Pancreas (tissue), 10 donors: ENCODE measurements at regions not wholly inside any gene's neighbourhood (a gene's known extent, or its start where the extent isn't known, plus 50 kb on each side); places are given as distances from the start of the nearest gene placed in this dataset.

Source experiments
- ATAC-seq, 4 donors: fragments of 200-7000 bp; cut with Tn5 transposase; one replicate each; pipeline versions ENCODE4 v1.8.0 to v1.9.1; 2020; ENCODE audit warnings: mild to moderate bottlenecking in 4 of 4, moderate library complexity in 4 of 4
- DNase-seq, 6 donors: peaks; one replicate each; pipeline ENCODE4 v3.0.0-alpha.2; 2020
- FAIRE-seq: peaks from 2 replicates; lab custom pipeline; 2012; peaks lifted over from hg19 to GRCh38; lab: Jason Lieb, UNC
- H3K27ac ChIP-seq, 4 donors: fragments of 200-600 bp; sonication (generic); 1 replicate in 3 of 4; 2 replicates in 1 of 4; pipeline versions ENCODE4 v1.5.0 to v1.8.0; 2020
- H3K27me3 ChIP-seq, 4 donors: fragments of 200-600 bp; one replicate each; pipeline ENCODE4 v1.8.0; 2021
- H3K36me3 ChIP-seq, 3 donors: fragments of 200-600 bp; sonication (generic) in 1 of 3; one replicate each; pipeline versions ENCODE4 v1.5.0 to v1.8.0; 2020 to 2021
- H3K4me1 ChIP-seq, 3 donors: fragments of 200-600 bp; one replicate each; pipeline ENCODE4 v1.8.0; 2021
- H3K4me3 ChIP-seq, 4 donors: fragments of 200-600 bp; sonication (generic) in 2 of 4; one replicate each; pipeline versions ENCODE4 v1.5.0 to v1.8.0; 2020 to 2021
- H3K9me3 ChIP-seq, 4 donors: fragments of 200-600 bp; one replicate each; pipeline ENCODE4 v1.8.0; 2021
- WGBS, 2 donors: extraction: QIAGEN DNeasy Blood & Tissue Kit; methylation state at CpG; one replicate each; pipeline ENCODE4 v1.1.7; 2013; 5-methylcytosine and 5-hydroxymethylcytosine counted together
- intact Hi-C, 3 donors: fragments of 100-400 bp; cut with DNase I; formaldehyde crosslinking; loops; one replicate each; pipeline versions ENCODE4 v1.11.1 to v1.14.2; 2022
- TF ChIP-seq, protein P1 (sequence below), 4 donors: fragments of 200-600 bp; sonication (generic) in 3 of 4; IDR thresholded peaks; one replicate each; pipeline versions ENCODE4 v1.5.0 to v1.8.0; 2021; ENCODE audit warnings: antibody characterized with exemption in 4 of 4
- donor health status: healthy with polysubstance abuse.
- donor health status: DM: no; HTN: no; CAD: no; lungs with moderate emphysema.
- donor health status: DM: no; HTN: no; CAD: no.
- donor health status: control.
- donor health status: control.
- donor health status: Bipolar disorder and iron deficiency.
- donor health status: DM: yes; HTN: yes; CAD: no.
- donor health status: DM: no; HTN: no; CAD: no.
- donor health status: DM: no; HTN: no; CAD: no.
- donor health status: DM: yes; HTN: yes; CAD: no.

DNA sequence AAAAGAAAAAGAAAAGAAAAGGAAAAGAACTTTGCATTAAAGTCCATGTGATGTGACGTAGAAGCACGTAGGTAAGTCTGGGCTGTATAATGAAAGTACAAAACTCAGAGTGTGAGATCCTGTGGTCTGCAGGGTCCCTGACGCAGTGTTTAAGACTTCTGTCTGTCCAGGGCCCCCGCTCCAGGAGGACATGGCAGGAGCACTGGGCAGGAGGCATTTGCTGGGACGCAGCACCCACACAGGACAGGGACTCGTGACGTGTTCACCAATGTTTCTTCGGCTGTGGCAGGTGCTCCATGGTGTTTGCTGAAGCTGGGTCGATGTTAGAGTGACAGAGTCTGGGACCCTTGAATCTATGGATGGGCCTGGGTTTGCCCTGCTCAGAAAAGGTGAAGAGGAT lies 348.1 kb downstream of the BRD1 start:
- intact Hi-C loops = no loop called here
- WGBS, 2 donors = 58 to 81% methylated on average over 9 of the region's 9 CpGs
- H3K4me3 ChIP-seq = no peak overlapping the region
- no peaks in the 10 kb centered on the region for H3K9me3 ChIP-seq
- H3K36me3 ChIP-seq = no peaks in the 10 kb centered on the region
- DNase-seq = no peak
- no peak for FAIRE-seq
- no peaks in the 10 kb centered on the region for H3K4me1 ChIP-seq
- no peak for ATAC-seq
- TF ChIP-seq, protein P1, sequence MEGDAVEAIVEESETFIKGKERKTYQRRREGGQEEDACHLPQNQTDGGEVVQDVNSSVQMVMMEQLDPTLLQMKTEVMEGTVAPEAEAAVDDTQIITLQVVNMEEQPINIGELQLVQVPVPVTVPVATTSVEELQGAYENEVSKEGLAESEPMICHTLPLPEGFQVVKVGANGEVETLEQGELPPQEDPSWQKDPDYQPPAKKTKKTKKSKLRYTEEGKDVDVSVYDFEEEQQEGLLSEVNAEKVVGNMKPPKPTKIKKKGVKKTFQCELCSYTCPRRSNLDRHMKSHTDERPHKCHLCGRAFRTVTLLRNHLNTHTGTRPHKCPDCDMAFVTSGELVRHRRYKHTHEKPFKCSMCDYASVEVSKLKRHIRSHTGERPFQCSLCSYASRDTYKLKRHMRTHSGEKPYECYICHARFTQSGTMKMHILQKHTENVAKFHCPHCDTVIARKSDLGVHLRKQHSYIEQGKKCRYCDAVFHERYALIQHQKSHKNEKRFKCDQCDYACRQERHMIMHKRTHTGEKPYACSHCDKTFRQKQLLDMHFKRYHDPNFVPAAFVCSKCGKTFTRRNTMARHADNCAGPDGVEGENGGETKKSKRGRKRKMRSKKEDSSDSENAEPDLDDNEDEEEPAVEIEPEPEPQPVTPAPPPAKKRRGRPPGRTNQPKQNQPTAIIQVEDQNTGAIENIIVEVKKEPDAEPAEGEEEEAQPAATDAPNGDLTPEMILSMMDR (IDR thresholded peaks at IDR 0.05) = no peak
- no peak overlapping the region for H3K27ac ChIP-seq
- H3K27me3 ChIP-seq = peaks cover 0 to 9% (median 0%) of the 10 kb centered on the region in 4 donors

DNA sequence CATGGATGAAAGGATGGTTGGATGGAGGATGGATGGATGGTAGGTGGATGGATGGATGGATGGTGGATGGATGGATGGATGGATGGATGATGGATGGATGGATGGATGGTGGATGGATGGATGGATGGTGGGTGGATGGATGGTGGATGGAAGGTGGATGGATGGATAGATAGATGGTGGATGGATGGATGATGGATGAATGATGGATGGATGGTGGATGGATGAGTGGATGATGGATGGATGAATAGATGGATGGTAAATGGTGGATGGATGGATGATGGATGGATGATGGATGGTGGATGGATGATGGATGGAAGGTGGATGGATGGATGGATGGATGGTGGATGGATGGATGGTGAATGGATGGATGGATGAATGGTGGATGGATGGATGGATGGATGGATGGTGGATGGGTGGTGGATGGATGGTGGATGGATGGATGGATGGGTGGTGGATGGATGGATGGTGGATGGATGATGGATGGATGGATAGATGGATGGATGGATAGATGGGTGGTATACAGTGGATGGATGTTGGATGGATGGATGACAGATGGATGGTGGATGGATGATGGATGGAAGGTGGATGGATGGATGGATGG lies 350.8 kb downstream of the BRD1 start:
- TF ChIP-seq, protein P1 (IDR thresholded peaks at IDR 0.05) = no peak
- Histone ChIP-seq H3K36me3 (no peaks in the 10 kb centered on the region), H3K4me1 (no peaks in the 10 kb centered on the region), H3K9me3 (no peaks in the 10 kb centered on the region), H3K4me3 (no peak overlapping the region), H3K27ac (no peak overlapping the region), H3K27me3 (peaks cover 0 to 21% (median 0%) of the 10 kb centered on the region in 4 donors)
- DNase-seq = no peak
- no peak for ATAC-seq
- FAIRE-seq = no peak
- intact Hi-C loops = no loop called here

DNA sequence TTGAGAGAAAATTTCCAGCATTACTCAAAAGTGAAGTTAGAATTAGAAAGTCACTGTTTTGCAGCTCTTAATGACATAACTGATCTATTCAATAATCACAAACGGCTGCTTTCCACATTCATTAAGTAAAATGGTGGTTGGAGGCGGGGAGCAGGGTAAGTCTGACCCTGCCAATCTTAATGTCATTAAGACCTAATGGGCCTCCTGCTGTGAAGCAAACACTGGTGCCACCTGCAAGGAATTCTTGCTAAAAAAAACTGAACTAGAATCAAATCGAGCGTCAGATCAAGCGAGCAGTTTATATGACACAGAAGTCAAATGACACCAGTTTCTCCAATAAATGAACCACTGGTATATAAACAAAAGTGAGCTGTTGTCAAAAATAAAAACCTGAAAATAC lies 351.5 kb downstream of the BRD1 start:
- no peak for ATAC-seq
- DNase-seq = no peak
- peaks cover 0 to 21% (median 0%) of the 10 kb centered on the region in 4 donors for H3K27me3 ChIP-seq
- FAIRE-seq = no peak
- WGBS, 2 donors = 40 to 47% methylated on average over 5 of the region's 5 CpGs
- H3K36me3 ChIP-seq = no peaks in the 10 kb centered on the region
- no peak overlapping the region for H3K4me3 ChIP-seq
- TF ChIP-seq, protein P1 (IDR thresholded peaks at IDR 0.05) = no peak
- no peaks in the 10 kb centered on the region for H3K4me1 ChIP-seq
- no peak overlapping the region for H3K27ac ChIP-seq
- intact Hi-C loops = no loop called here
- H3K9me3 ChIP-seq = no peaks in the 10 kb centered on the region

DNA sequence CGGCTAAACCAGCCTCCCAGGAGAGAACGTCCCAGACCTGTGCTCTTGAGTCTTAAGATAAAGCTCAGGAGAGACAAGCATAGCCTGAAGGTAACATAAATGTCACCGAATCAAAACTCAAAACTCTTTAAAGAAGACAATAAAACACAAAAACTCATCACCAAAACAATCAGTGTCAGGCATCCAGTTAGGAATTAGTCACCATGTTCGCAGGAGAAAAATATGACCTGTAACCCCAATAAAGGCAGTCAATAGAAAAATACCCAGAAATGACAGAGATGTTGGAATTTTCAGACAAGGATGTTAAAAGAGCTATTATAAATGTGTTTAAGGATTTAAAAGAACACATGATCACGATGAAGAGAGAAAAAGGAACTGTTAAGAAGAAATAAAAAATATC lies 352.4 kb downstream of the BRD1 start:
- no peak for FAIRE-seq

DNA sequence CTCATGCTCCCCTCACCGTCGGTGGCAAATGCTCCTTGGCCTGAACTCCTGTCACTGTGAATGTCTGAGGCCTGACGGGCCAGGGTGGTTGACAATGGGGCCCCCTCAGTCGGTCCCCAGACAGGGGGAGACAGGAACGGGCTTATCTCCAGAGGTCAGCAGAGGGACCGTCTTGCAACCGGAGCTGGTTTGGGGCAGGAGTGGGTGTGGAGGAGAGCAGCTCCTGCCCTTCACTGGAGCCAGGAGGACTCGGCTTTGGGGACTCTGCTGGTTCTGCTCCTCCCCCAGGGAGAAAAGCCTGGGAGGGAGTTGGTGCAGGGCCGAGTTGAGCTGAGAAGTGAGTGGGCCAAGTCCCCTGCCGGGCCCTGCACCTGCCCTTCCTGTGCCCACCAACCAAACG lies 354.4 kb downstream of the BRD1 start:
- WGBS, 2 donors = 27 to 39% methylated on average over 11 of the region's 11 CpGs
- Histone ChIP-seq H3K27me3 (peaks cover 0 to 17% (median 0%) of the 10 kb centered on the region in 4 donors), H3K36me3 (no peaks in the 10 kb centered on the region), H3K9me3 (no peaks in the 10 kb centered on the region), H3K27ac (no peak overlapping the region), H3K4me3 (no peak overlapping the region), H3K4me1 (no peaks in the 10 kb centered on the region)
- TF ChIP-seq, protein P1 (IDR thresholded peaks at IDR 0.05) = no peak
- DNase-seq = no peak
- intact Hi-C loops = no loop called here
- FAIRE-seq = no peak
- ATAC-seq = no peak

More for the DNA sequence above, 352.4 kb downstream of the BRD1 start:
- H3K27ac ChIP-seq = no peak overlapping the region
- DNase-seq (no peak), ATAC-seq (no peak)
- TF ChIP-seq, protein P1 (IDR thresholded peaks at IDR 0.05) = no peak
- H3K4me3 ChIP-seq = no peak overlapping the region
- no peaks in the 10 kb centered on the region for H3K4me1 ChIP-seq
- H3K9me3 ChIP-seq = no peaks in the 10 kb centered on the region
- intact Hi-C loops = no loop called here
- H3K27me3 ChIP-seq = peaks cover 0 to 21% (median 0%) of the 10 kb centered on the region in 4 donors
- WGBS, 2 donors = 54 to 59% methylated on average over 5 of the region's 5 CpGs
- H3K36me3 ChIP-seq = no peaks in the 10 kb centered on the region
